Fibroblast of skin of left biceps (primary cell): ENCODE measurements at regions not wholly inside any gene's neighbourhood (a gene's known extent, or its start where the extent isn't known, plus 50 kb on each side); places are given as distances from the start of the nearest gene placed in this dataset.

Source experiments
- DNase-seq, 2 experiments: peaks; one replicate each; pipeline ENCODE4 v3.0.0-alpha.2; 2013; ENCODE audit warnings: low read depth in 2 of 2

DNA sequence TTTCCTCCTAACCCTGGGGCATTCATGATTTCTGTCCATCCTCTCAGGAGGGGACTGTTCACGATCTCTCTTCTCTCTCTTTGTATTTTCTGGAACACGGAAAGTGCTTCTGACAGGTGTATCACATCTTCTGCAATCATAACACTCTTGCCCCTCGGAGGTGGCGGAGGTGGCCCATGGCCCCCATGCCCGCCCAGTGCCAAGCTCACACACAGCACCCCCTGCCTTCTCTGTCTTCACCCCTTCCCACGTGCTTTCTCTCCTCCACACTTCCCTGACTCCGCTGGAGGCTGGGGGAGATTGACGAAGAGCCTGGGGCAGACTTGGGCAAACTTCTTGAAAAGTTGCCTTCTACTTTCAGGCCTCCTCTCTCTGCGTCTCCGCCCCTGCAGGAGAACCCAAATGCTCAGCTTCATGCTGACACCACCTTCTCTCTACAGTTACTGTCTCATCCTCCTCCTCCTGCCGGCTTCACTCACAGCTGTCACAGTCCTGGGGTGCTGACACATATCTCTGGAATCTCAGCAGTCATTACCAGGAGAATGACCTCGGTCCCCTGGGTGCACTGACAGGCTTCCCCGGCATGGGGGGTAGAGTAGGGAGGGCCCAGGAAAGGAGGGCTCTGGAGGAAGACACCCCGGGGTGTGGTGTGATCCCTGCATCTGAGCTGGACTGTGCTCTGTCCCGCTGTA lies 127.1 kb downstream of the ENGASE start:
- peak; percentile 8 to 13 for DNase-seq

DNA sequence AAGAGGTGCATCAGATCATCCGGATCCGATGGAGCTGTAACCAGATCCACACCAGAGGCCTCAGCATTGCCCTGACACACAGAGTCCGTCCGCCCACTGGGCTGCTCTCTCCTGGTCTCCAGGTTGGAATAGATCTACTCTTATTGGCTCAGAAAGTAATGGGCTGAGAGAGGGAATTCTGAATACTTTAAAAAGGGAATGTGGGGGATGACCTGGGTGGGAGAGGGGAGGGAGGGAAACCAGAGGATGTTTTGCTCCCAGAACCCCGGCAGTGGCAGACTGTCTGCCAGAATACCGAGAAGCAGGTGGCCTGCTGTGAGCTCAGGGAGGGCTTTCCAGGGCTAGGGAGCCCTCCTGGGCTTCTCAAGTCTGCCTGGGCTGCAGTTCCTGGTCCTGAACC lies 126.5 kb downstream of the ENGASE start:
- DNase-seq: no peak

DNA sequence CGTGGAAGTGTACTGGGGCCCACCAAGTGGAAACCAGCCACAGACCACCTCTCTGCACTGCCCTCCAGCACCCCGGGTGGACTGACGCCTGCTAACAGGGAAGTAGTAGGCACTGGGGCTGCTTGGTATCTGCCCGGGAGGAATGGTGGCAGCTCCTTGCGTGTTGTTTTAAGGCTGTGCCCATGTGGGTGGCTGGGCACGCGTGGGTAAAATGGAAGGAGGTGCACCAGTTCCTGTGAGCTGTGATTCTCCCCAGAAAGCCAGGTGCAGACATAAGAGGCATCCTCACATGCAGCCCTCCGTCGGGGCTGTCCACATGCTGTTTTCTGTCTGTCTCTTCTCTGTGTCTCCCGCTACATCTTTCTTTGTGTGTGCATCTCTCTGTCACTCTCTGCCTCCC lies 122.3 kb downstream of the ENGASE start:
- DNase-seq: no peak

DNA sequence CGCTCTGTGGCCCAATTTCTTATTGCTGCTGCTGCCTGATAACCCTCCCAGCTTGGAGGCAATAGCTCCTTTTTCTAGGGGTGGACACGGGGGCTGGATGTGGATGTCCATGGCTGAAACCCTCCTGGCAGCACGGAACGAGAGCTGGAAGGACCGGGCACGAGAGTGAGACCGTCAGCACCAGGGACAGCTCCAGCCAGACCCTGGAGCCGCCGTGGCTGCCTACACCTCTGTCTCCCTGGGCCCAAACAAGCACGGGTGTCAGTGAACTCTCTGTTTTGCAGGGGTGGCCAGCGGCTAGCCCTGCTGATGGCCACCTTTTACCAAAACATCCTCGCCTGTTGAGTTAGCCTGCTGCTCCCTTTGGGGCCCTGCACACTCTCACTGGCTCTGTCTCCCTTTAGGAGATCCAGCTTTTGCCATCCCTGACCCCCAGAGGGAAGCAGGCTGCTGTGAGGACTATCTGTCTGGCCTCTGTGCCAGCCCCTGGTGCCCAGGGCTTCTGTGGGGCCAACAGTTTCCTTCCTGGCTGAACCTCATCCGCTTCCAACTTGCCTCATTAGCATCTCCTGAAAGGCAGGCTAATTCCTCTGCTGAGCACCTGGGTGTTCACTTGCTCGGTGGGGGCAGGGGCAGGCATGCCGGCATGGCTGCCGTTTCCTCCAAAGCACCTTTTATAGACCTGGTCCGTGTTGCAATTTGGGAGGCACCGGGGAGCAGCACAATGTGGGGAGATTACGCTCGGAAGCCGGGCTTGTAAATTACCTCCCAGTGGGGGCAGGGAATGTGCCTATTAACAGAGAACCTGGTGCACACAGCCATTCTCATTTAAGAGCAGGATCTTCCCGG lies 118.1 kb downstream of the ENGASE start:
- no peak for DNase-seq

DNA sequence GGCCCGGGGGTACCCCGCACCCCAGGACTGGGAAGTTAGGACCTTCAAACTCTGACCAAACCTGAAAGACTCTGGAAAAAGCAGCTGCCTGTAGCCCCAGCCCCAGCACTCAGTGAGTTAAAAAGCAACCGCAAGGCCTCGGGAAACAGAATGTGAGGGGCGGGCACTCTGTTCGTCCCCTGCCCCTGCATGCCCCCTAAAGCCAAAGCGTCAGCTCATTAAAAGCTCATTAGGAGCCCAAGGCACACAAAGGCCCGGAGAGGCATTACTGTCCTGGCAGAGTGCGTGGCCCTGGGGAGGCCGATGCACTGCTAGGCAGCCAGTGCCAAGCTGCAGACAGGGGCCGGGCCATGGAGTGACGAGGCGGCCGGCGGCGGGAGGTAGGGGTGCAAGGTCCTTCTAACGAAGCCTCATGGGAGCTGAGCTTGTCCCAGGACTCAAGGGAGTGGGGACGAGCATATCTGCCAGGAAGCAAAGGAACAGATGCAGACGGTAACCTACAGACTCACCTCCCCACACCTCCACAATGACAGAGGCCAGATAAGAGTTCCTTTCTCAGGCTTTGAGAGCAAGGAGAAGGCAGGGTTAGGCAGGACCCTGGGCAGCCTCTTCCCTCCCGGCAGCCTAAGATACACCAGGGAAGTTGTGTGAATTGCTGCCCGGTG lies 116.8 kb downstream of the ENGASE start:
- no peak for DNase-seq

DNA sequence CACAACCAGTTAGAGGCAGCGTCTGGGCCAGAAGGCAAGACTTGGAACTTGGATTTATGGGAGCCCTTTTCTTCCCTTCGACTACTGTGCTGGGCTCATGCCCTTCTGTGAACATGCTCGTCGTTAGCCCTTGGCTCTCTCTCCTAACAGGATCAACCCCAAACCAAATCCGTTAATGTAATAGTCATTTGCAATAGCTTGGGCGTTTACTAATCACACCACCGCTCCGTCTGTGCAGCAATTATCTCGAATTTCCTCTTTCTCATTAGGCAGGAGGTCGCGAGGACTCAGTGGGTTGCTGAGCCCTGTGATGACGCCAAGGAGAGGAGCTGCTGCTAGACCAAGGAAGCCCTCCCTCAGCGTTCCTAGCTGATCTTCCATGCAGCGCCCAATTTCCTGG lies 114.7 kb downstream of the ENGASE start:
- no peak for DNase-seq

DNA sequence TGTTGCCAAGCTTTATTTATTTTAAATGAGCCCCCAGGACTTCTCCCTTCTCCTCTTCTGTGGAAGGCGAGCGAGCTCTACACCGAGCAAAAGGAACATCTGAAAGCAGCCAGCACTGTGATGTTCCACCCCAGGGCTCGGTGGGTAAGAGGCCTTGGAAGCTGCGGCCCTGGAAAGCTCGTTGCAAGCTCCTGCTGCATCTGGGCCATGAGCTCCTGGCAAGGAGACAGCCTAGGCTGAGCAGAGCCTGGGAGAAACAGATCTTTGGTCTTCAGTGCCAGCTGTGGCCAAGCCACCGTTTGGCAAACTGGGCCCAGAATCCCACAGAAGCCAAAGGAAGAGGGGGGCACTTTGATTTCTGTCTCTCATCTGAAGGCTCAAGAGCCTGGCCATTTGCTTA lies 114.1 kb downstream of the ENGASE start:
- DNase-seq: no peak

DNA sequence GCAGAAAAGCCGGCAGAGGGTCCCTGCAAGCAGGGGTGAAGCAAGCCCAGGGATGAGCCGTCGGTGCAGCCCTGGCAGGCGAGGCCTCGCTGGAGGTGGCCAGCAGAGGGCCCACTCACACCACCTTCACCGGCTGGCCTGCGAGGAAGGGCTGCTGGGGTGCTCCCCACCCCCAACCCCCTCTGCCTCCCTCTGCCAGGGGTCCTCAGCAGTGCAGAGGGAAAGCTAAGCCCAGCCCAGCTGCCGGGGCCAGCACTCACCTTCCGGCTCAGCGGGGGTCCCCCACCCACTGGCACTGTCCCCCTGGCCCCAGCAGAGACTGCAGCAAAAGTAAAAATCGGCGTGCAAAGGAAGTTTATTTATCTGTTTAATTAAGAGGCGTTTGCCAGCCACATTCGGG lies 113.4 kb downstream of the ENGASE start:
- DNase-seq: no peak

DNA sequence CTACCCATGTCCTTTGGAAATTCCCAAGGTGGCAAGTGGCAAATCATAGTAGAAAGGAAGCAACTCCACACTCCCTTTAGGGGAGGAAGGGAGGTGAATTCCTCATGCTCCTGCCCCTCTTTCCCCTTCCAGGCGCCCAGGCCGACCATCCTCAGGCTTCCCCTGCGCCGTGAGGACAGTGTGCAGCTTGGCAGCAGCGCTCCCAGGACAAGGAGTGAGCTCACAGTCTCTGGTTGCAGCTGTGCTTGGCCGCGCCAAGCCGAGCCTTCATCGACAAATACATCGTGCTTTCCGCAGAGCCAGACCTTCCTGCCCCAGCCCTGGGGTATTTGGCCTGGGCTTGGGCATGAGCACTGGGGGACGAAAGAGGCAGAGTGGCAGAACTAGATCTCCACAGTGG lies 112.6 kb downstream of the ENGASE start:
- DNase-seq: no peak

DNA sequence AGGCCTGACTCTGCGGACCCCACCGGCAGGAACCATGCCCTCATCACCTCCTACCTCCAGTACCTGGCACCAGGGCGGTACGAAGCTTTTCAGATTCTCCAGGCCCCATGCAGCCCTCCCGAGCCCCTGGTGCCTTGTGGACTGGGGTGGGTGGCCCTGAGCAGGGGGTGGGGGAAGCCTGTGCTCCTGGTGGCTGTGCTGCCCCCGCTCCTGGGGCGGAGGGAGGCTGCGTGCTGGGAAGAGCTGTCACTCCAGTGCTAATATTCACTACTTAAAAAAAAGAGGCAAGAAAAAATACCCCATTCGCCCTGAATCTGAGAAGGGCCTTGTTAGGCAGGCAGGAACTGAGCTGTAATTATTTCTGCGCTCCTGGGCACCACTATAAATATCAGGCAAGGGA lies 111.8 kb downstream of the ENGASE start:
- DNase-seq: no peak

DNA sequence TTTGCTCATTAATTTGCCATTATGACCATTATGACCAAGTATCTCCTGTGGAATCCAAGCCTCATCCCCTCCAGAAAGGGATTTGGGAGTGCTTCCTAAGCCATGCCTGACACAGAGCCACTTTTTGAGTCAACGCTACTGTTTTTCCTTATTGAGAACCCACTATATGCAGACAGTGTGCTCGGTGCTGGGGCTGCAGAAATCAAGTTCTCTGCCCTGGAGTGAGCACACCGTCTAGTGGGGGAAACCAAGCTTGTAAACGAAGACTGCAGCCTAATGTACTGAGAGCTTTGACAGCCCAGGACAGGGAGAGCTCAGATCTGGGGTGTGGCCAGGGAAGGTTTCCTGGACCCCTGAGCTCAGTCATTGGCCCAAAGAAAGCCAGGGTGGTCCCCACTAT lies 111.0 kb downstream of the ENGASE start:
- no peak for DNase-seq

DNA sequence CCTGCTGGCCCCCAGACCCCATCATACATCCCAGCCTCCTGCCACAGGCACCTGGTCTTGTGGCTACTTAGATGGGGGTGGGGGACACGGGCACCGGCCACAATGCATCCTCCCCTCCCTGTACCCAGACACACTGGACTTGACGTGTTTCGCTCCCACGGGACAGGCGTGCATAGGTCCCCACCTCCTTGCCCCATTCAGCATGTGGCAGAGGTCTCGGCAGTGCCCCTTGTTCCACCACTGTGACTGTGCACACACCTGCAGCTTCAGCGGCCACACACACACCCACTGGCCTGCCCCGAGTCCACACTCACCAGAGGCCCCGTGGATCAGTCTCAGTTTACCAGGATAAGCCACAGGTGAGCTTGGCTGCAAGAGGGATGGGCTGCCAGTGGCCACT lies 109.6 kb downstream of the ENGASE start:
- DNase-seq: no peak

DNA sequence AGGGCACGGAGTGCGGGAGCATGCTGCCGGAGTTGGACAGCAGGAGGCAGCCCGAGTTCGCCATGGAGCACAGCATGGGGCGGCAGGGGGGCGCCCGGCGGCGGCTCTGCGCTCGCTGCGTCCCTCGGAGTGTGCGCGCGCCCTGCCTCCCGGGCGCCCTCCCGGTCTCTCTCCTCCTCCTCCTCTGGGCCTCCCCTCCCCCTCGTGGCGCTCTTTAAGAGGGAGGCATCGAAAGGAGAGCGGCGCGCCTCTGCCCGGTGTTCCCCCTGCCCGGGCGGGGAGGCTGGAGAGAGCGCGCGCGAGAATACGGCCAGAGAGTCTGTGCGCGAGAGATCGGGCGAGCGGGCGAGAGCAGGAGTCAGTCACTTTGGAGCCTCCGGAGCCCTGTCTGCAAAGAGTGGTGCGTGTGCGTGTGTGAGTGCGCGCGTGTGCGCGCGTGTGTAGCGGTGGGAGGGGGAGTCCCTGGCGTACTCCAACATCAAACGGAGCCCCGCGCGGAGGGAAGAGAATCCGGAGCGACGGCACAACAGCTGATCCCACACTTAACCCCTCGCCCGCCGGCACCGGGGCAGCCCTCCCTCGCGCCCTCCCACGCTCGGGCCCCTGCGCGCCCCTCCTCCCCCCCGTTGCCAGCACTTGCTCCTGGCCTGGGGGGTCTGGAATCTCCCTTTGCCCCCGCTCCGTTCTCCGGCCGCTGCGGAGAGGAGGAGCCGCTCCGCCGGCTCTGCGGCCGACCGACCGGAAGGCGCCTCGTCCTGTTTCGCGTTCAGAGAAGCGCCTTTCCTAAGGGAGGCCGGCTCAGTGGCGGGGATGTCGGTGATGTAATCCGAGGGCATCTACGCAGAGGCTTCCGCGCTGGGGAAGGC lies 108.9 kb downstream of the ENGASE start:
- no peak for DNase-seq

DNA sequence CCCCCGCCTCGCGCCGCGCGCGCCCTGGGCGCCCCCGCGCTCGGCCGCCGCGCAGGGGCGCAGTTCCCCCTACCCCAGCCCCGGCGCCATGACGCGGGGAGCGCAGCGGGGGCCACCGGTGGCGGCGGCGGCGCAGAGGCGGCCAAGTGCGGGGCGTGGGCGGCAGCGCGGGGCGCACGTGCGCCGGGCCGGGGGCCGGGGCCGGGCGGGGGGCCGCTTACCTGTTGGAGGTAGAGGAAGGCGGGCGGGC lies 108.3 kb downstream of the ENGASE start:
- no peak for DNase-seq

DNA sequence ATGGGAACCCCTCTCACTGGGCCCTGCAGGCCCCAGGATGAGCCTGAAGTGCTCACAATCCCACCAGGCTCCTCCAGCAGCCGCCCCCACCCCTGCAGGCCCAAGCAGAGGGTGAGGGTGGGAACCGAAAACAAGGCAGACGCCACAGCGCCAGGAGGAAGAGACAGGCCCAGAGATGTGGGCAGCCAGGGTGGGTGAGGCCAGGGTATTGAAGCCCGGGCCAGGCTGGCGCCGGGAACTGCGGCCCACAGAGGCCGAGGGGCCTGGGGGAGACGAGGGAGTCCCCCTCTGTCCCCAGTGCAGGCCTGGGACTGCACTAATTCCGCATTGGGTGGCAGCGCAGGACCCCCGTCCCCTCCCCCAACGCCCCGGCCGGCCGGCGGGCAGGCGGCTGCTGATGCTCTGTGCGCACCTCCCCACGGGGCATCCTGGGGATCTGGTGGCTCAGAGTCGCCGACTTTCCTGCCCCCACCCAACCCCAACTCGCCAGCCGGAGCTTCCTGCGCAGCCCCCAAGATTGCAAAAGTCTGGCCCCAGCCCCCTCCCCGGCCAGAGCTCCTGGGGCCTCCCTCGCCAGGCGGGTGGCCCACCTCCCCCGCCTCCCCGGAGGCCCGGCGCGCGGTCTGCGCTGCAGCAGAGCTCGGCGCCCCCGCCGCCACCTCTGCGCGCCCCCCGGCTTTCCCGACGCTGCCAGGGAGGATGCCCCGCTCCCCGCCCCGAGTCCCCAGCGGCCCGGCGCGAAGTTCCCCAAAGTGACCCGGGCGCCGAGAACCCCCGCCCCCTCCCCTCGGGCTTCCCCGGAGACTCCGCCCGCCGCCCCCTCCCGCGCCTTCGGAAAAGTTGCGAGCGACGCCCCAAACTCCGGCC lies 107.8 kb downstream of the ENGASE start:
- DNase-seq: no peak

DNA sequence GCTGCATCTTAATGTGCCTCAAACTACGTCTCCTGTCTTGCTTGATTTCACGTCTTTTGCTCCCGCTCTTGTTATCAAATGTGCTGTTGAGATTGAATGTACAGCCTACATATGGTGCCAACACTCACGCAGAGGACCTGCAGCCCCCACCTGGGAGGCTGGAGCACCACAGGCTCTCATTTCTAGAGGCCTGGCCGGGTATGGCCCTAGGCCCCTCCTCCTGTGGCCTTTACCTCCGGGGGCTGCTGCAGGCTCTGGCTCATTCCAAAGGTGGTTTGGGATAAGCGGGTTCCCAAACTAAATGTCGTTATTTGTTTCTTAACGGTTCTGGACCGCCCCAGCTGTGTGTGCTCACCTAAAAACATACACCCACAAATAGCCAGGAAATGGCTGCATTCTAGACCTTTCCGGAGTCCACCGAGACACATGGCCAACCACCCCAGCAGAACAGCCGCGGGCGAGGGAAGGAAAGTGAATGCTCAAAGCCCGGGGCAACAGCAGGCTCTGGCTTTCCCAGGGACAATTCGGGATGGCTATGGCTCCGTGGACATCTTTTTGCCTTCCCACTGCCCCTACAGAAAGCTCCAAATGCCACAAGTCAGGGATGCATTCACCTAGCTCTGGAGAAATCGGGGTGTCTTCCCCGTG lies 105.9 kb downstream of the ENGASE start:
- no peak for DNase-seq

DNA sequence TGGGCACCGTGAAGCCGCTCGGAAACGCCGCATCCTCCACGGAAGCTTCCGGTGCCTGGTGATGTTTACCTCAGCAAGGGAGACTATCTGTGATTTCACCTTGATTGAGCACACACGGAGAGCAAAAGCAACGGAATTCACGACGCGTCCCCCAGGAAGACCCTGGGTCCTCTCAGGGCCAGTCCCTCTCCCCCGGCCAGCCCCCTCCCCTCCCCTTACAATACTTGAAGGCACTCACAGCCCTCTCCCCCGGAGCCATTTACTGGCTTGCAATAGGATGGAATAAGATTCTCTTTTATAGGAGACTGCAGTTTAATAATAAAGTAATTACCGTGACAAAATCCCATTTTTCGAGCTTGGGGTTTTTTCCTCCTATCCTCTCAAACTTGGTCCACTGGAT lies 104.7 kb downstream of the ENGASE start:
- no peak for DNase-seq

DNA sequence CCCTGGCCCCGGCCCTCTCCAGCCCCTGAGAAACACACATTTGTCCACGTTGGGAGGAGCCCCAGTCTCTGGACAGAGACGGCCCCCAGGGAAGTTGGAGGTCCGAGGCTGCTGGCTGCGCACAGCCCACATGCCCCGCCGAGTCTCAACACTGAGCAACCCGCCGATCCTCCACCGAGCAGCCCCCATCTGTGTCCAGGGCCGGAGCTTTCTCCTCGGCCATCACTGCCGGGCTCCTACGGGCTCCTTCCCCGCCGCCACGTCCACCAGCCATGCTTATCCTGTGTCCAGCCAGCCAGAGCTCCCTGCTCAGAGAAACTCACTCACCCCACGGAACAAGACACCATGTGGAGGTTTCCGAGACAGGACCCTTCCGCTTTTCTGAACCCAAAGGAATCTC lies 103.3 kb downstream of the ENGASE start:
- no peak for DNase-seq

DNA sequence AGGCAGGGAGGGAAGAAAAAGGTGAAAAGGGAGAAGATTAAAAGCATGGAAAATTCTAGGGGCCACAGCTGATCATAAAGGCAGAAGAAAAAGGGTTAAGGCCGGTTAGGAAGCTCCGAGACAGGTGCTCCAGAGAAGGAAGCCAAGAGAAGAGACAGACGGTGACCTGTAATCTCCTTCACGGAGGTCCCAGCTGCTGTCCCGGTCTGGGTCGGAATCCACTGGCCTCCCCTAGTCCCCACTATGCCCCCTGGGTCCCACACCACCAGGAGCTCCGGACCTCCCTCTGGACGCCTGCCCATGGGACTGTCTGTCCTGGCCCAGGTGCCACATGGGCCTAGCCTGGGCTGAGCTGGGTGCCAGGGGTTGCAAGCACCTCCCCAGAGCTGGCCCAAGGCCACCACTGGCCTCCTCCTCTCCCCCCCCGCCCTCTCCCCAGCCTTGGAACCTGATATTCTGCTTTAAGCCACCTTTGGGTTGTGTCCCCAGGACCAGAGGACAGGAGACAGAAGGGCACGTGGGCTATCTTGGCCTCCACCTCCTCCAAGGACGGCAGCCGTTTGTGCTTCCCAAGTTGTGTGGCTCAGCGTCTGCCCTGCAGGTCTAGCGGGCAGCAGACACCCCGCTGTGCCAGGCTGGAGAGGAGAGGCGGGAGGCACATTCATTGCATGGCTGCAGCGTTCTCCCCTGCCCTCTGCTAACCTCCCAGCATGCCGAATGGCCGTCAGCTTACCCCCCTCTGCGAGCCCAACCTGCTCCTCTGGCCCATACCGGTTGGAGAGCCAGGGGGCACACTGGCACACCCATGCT lies 102.4 kb downstream of the ENGASE start:
- no peak for DNase-seq
